ENCODE measurements at regions not wholly inside any gene's neighbourhood (a gene's known extent, or its start where the extent isn't known, plus 50 kb on each side); places are given as distances from the start of the nearest gene placed in this dataset.

DNA sequence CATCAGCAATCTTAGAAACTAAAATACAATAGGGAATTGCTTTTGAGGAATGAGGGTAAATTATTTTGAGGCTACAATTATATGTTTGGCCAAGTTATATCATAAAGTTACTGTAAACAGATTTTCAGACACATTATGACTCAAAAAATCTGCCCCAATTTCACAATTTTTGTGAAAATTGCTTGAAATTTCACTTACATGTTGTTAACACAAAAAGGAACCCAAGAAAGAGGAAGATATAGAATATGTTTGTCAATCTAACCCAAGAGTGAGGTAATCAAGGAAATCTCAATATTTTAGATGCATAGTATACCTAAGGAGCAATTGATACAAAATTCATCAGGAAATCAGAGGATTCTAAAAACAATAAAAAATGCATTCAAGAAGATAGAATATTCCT, 73.9 kb upstream of the FNDC3A start:
- TF ChIP-seq, protein P1, sequence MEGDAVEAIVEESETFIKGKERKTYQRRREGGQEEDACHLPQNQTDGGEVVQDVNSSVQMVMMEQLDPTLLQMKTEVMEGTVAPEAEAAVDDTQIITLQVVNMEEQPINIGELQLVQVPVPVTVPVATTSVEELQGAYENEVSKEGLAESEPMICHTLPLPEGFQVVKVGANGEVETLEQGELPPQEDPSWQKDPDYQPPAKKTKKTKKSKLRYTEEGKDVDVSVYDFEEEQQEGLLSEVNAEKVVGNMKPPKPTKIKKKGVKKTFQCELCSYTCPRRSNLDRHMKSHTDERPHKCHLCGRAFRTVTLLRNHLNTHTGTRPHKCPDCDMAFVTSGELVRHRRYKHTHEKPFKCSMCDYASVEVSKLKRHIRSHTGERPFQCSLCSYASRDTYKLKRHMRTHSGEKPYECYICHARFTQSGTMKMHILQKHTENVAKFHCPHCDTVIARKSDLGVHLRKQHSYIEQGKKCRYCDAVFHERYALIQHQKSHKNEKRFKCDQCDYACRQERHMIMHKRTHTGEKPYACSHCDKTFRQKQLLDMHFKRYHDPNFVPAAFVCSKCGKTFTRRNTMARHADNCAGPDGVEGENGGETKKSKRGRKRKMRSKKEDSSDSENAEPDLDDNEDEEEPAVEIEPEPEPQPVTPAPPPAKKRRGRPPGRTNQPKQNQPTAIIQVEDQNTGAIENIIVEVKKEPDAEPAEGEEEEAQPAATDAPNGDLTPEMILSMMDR (IDR thresholded peaks at IDR 0.05; ENCODE audit: borderline replicate concordance, control extremely low read depth, extremely low read depth, insufficient read depth, missing control alignments), result no peak
- in situ Hi-C loops (cut with MboI; ENCODE audit: low sequenced_read_pairs, unreplicated experiment), result no loop called here
- no peak for DNase-seq (ENCODE audit: low spot score)

DNA sequence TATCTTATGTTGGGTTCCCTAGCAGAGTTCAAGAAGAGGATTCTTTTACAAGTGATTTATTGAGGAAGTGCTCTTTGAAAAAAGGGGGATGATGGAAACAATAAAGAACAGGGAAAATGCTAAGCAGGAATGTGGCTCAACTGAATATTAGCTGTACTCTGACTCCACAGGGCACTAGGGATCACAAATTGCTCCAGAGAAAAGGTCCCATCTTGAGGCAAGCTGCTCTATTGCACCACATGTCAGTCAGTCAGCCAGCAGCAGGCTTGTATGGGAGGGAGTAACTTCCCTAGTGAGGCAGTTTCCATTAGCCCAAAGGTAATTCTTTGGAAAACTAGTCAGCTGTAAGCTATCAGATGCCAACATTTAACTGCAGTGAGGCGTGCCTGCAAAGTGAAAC, 73.3 kb upstream of the FNDC3A start:
- TF ChIP-seq, protein P1 (IDR thresholded peaks at IDR 0.05; ENCODE audit: borderline replicate concordance, control extremely low read depth, extremely low read depth, insufficient read depth, missing control alignments), result no peak
- DNase-seq (ENCODE audit: low spot score), result no peak
- in situ Hi-C loops (cut with MboI; ENCODE audit: low sequenced_read_pairs, unreplicated experiment), result no loop called here

DNA sequence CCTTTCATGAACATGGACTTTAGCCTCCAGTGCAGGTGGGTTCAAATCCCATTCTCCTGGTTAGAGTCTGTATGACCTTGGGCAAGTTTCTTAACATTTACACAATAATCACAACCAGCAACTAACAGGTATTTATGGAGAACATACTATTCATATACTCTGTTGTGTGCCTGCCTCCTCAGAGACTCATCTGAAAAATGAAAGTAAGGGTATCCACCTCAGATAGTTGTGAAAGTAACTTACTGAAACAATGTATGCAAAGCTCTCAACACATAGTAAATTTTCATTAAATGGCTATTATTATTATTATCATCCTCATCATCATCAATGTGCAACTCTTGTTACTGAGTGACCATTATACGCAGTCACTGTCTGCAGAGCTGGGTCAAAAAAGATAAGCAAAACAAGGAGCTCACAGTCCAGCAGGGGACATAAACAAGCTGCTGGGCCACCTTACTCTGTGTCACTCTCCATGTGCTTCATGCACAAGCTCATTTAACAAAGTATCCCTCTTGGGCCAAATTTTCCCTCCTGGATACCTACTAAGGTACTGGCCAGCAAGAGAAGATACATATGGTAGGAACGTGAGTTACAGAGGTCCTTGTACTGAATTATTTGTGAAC, 70.9 kb upstream of the FNDC3A start:
- no peak for DNase-seq (ENCODE audit: low spot score)
- in situ Hi-C loops (cut with MboI; ENCODE audit: low sequenced_read_pairs, unreplicated experiment), result no loop called here
- TF ChIP-seq, protein P1 (IDR thresholded peaks at IDR 0.05; ENCODE audit: borderline replicate concordance, control extremely low read depth, extremely low read depth, insufficient read depth, missing control alignments), result no peak

DNA sequence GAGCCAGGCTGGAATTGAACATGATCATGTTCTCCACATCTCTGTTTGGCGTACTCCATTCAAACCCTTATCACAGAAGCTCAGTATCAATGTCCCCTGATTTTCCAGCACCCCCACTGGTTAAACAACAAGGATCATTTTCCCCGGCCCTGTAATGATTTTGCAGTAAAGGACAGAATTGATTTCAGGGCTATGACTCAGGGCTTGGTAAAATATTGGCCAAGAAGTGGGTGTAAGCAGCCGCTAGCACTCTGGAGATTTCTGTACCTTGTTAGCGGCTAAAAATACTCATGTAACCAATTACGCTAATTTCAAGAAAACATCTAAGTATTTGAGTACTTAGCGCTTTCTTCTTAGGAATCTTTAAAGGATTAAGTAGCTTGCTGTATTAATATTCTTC, 69.5 kb upstream of the FNDC3A start:
- TF ChIP-seq, protein P1 (IDR thresholded peaks at IDR 0.05; ENCODE audit: borderline replicate concordance, control extremely low read depth, extremely low read depth, insufficient read depth, missing control alignments), result no peak

DNA sequence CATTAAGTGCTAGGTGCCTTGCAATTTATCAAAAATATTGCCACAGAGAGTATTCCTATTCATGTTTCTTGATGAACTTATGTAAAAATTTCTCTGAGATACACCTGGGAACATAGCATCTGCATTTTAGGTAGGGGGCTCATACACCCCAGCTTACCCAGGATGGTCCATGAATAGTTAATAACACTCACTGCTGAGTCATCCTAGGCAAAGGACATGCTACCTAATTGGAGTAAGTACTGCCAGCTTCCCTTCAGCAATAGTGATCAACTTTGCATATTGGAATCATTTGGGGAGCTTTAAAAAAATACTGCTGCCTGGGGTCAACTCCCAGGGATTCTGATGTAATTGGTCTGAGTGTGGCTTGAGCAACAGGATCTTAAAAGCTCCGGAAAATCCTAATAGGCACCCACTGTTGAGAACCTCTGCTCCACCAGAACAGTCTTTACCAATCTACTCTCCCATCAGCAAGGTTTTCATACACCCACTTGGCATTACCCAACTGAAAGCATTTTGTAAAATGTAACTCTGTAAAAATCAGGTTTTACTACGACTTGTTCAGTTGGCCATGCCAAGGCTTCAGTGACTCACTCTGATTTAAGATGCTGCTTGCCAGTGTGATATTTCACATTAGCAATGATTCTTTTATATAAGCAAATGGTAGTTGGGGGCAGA, 67.2 kb upstream of the FNDC3A start:
- no peak for DNase-seq (ENCODE audit: low spot score)
- in situ Hi-C loops (cut with MboI; ENCODE audit: low sequenced_read_pairs, unreplicated experiment), result no loop called here
- TF ChIP-seq, protein P1 (IDR thresholded peaks at IDR 0.05; ENCODE audit: borderline replicate concordance, control extremely low read depth, extremely low read depth, insufficient read depth, missing control alignments), result no peak

More for the DNA sequence above, 69.5 kb upstream of the FNDC3A start:
- DNase-seq (ENCODE audit: low spot score), result no peak
- in situ Hi-C loops (cut with MboI; ENCODE audit: low sequenced_read_pairs, unreplicated experiment), result no loop called here

DNA sequence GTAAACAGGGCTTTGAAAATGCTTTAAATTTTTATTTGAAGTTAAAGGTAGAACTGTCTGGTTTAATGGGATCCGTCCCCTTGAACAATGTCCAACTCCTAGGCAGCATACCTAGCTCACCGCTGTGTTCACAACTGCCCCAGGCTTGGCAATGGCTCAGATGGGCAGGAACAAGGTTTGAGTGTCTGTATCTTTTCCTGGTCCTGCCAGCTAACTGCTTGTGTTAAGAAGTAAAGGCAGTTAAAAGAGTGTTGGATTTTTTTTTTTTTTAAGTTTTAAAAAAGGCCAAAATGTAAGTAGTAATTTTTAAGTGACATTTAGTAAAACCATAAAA, 66.7 kb upstream of the FNDC3A start:
- TF ChIP-seq, protein P1 (IDR thresholded peaks at IDR 0.05; ENCODE audit: borderline replicate concordance, control extremely low read depth, extremely low read depth, insufficient read depth, missing control alignments), result no peak
- no peak for DNase-seq (ENCODE audit: low spot score)
- in situ Hi-C loops (cut with MboI; ENCODE audit: low sequenced_read_pairs, unreplicated experiment), result no loop called here

Data from GM13976 (cell line).